GM12801 (cell line): ENCODE measurements at regions not wholly inside any gene's neighbourhood (a gene's known extent, or its start where the extent isn't known, plus 50 kb on each side); places are given as distances from the start of the nearest gene placed in this dataset.

ENCODE experiments used
- CTCF ChIP-seq: IDR thresholded peaks from one replicate; pipeline ENCODE4 v1.5.1; 2011; ENCODE audit warnings: control low read depth; ENCODE audit not compliant: insufficient read length; ENCODE audit errors: extremely low read depth

GRCh38 chr1:5812295-5812694 lies 179.9 kb downstream of the NPHP4 start:
- TF ChIP-seq CTCF = no peak

DNA sequence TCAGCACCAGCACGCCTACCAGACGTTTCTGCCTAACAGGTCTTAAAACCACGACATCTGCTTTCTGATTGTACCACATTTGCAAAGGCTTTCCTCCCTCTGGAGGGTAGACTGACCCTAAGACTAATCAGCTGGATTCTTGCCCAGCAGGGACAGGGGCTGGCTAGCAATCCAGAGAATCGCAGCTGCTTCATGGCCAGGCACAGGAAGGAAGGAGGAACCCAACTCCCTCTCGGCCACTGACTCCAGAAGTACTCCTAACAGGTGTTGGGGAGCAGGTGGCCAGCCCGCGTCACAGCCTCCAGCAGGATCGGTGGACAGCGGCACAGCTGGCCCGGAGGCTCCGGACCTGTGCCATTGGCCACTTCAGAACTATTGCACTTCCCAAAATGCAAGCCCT lies 180.8 kb downstream of the NPHP4 start:
- no peak for TF ChIP-seq CTCF

GRCh38 chr1:5810553-5811270 lies 181.5 kb downstream of the NPHP4 start:
- TF ChIP-seq CTCF = no peak

DNA sequence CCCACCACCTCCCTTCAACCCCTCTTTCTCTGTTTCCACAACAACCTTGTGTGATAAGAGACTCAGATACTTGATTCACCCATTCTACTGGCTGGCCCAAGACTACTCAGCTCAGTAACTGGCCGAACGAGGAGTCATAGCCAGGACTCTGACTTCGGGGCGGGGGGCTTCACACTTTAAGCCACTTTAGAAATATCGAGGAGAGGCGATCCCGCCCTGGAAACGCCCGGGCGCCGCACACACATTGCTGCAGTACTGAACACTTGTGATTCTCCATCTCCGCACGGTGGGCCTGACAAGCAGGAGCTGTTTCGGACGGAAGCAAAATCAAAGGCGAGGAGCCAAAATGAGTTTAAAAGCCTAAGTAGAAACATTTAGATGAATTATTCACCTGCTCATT lies 182.1 kb downstream of the NPHP4 start:
- no peak for TF ChIP-seq CTCF

DNA sequence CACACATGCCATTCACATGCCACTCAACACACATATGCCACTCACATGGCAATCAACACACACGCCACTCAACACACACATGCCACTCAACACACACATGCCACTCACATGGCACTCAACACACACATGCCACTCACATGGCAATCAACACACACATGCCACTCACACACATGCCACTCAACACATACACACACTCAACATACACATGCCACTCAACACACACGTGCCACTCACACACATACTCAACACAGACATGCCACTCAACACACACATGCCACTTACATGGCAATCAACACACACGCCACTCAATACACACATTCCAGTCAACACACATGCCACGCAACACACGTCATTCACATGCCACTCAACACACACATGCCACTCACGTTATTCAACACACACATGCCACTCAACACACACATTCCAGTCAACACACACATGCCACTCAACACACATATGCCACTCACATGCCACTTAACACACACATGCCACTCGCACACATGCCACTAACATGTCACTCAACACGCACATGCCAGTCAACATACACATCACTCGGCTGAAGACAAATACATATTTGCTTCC lies 182.9 kb downstream of the NPHP4 start:
- no peak for TF ChIP-seq CTCF

DNA sequence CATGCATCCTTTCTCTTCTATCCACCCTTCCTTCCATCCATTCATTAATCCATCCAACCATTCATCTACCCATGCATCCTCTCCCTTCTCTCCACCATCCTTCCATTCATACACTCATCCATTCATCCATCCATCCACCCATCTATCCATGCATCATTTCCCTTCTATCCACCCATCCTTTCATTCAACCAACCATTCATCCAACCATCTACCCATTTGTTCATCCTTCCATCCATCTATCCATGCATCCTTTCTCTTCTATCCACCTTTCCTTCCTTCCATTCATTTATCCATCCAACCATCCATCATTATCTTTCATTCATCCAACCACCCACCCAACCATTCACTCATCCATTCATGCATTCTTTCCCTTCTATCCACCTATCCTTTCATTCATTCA lies 188.4 kb downstream of the NPHP4 start:
- no peak for TF ChIP-seq CTCF

DNA sequence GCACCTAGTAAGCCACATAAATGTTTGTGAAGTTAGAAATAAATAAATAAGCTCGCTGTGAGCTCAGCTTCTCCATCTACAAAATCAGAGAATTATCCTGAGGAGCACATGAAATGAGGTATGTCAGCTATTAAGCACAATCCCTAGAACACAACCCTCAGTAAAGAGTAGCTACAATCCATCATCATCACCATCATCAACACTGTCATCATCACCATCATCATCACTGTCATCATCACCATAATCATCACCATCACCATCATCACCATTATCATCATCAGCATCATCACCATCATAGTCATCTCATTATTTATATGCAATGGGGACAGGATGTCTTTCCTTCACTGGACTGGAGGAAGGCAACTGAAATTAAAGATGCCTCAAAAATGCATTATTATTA lies 189.6 kb downstream of the NPHP4 start:
- TF ChIP-seq CTCF = no peak

DNA sequence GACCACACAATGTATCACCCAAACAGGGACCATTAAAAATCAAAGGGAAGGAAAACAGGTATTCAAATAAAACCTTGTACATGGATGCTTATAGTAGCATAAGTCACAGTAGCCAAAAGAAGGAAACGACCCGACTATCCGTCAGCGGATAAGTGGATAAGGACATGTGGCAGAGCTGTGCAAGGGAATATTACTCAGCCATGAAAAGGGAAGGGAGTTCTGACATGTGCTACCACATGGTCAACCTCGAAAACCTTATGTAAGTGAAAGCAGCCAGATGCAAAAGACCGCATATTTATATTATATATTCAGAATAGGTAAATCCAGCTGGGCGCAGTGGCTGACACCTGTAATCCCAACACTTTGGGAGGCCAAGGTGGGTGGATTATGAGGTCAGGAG lies 193.3 kb downstream of the NPHP4 start:
- no peak for TF ChIP-seq CTCF
